Peyer's patch (tissue), 4 donors: ENCODE measurements at regions not wholly inside any gene's neighbourhood (a gene's known extent, or its start where the extent isn't known, plus 50 kb on each side); places are given as distances from the start of the nearest gene placed in this dataset.

Experiments used
- POLR2A ChIP-seq, 2 donors: fragments of 450-650 bp; IDR thresholded peaks; one replicate each; pipeline ENCODE4 v1.5.1; 2017; ENCODE audit warnings: antibody characterized with exemption in 2 of 2, mild to moderate bottlenecking in 2 of 2, moderate library complexity in 2 of 2
- TF ChIP-seq, protein P1 (sequence below), 6 experiments: fragments of 450-650 bp in 4 of 6; fragments of 200-600 bp in 2 of 6; sonication (generic) in 1 of 6; IDR thresholded peaks; one replicate each; pipeline ENCODE4 v1.5.1; 2017 to 2019; ENCODE audit warnings: antibody characterized with exemption in 6 of 6, mild to moderate bottlenecking in 3 of 6, moderate library complexity in 1 of 6

DNA sequence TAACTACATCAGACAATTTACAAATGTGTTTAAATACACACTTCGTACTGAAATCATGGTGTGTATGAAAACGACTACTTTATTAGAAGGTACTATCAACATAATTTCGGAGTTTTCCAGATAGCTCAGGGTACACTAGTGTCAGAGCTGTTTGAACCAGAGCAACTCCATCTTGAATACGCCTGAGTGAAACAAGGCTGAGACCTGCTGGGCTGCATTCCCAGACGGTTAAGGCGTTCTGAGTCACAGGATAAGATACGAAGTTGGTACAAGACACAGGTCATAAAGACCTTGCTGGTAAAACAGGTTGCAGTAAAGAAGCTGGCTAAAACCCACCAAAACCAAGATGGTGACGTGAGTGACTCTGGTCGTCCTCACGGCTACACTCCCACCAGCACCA is 167.6 kb downstream of the THBS2 start:
- TF ChIP-seq POLR2A (IDR thresholded peaks at IDR 0.05) = no peak
- TF ChIP-seq, protein P1, sequence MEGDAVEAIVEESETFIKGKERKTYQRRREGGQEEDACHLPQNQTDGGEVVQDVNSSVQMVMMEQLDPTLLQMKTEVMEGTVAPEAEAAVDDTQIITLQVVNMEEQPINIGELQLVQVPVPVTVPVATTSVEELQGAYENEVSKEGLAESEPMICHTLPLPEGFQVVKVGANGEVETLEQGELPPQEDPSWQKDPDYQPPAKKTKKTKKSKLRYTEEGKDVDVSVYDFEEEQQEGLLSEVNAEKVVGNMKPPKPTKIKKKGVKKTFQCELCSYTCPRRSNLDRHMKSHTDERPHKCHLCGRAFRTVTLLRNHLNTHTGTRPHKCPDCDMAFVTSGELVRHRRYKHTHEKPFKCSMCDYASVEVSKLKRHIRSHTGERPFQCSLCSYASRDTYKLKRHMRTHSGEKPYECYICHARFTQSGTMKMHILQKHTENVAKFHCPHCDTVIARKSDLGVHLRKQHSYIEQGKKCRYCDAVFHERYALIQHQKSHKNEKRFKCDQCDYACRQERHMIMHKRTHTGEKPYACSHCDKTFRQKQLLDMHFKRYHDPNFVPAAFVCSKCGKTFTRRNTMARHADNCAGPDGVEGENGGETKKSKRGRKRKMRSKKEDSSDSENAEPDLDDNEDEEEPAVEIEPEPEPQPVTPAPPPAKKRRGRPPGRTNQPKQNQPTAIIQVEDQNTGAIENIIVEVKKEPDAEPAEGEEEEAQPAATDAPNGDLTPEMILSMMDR (IDR thresholded peaks at IDR 0.05) = no peak
